ENCODE measurements at regions not wholly inside any gene's neighbourhood (a gene's known extent, or its start where the extent isn't known, plus 50 kb on each side); places are given as distances from the start of the nearest gene placed in this dataset.
A peak's percentile ranks its signal among the peaks of the same experiment; 100 is the strongest.
"Not testable (repeated sequence)": the region's sequence is repeated elsewhere in the genome, so short reads cannot be mapped to it uniquely, and the experiment has no call there.

DNA sequence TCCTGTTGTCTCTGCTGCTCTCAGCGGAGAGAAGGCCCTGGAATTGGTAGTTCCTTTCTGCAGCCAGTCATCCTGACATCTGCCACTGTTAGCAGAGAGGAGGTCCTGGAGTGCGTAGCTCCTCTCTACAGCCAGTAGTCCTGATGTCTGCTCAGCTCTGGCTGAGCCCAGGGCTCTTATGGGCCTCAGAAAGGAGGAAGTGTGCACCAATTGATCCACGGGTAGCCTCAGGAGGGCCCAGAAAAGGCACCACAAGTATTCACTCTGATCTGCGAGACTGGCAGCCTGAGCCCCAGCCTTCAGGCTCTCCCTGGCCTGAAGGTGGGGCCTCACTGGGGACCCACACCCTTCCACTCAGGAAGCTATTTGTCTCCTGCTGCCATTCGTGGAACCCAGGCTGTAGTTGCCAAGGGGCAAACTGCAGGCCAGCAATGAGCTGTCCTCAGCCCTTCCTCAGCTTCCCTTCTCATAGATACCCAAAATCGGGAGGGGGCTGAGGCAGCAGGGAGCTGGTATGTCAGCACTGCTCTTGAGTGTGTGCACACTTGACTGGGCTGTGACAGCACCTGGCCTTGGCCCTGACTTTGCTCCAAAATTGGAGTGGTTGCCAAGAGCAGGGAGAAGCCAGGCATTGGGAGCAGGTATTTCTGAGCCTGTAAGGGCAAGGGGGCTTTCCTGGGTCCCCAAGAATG is 1049.5 kb upstream of the ACO1 start:
- DNase-seq: no peak

DNA sequence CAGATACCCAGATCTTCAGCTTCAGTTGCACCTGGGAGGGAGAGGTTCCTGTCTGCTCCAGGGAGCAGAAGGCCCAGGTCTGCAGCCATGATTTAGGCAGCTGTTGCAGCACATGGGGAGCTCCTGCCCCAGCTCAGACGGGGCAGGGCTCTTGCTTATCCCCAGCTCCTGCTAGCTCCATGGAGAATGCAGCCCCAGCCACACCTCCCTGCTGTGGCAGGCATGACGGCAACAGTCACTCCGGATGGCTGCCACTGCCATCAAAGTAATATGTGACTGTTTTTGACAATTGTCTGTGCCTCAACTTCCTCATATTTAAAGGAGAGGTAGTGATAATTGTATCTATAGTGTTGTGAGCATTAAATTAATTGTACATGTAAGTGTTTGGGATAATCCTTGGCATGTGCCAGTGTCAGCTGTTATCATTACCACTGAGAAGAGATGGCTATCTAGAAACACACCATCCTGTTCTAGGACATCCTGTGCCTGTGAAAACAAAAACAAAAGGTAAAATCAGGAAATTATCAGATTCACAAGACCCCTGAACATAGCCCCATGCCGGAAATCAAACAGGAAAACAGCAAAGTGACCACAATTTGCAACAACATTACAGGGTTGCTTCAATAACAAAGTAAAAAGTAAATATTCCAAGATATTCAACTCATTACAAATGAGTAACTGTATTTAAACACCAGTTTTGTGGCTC is 1048.8 kb upstream of the ACO1 start:
- no peak for DNase-seq

DNA sequence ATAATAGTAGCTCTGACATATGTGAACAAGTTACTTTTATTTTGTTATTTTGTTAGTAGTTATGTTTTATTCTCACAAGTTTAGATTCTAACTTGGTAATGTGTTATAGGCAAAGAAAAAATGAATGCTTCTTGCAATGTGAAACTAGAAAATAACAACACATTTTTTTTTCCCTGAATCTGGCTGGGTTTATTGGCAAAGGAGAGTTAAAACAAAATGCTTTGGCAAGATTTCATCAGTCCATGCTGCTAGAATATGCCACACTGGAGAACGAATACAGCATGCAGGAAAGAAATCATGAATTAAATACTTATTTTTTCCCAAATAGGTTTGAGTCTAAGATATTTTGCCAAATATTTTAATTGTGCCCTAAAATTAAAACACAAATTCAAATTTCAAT is 1048.1 kb upstream of the ACO1 start:
- DNase-seq: no peak

DNA sequence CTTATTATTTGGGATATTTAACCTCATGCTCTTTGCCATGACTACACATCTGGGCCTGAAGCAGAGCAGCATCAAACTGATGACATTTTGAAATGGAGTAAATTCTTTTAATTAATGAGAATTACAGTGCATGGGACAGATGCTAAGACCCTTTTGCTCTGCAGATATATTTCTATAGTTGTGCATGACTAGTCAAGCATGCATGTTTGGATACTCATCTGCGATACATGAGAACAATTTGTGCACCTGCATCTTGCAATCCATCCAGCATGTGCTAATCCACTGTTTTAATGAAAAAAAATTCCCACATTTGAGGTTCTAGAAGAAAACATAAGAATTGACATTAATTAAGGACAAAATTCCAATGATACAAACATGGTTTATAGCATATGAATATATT is 1047.6 kb upstream of the ACO1 start:
- no peak for DNase-seq

DNA sequence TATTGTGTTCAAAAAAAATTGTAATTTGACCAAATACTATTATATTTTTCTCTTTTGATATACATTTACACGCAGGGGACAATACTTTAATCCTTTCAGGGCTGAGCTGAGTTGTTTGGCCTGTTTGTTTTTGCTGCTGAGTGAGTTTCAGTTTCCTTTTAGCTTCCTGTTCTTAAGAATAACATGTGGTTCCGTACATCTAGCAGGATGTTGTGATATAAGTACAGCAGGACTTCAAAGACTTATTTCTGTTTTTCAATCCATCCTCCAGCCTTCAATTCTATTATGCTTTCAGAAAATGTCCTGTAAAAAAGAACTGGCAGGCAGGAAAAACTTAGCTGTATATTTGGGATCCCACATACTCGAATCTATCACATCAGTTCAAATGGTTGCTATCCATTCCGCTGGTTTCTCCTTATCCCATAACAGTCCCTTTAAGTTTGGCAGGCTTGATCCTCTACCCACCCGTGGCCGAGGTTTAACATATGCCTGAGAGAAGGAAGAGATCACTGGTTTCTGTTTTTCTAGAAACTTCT is 1037.3 kb upstream of the ACO1 start:
- no peak for DNase-seq

DNA sequence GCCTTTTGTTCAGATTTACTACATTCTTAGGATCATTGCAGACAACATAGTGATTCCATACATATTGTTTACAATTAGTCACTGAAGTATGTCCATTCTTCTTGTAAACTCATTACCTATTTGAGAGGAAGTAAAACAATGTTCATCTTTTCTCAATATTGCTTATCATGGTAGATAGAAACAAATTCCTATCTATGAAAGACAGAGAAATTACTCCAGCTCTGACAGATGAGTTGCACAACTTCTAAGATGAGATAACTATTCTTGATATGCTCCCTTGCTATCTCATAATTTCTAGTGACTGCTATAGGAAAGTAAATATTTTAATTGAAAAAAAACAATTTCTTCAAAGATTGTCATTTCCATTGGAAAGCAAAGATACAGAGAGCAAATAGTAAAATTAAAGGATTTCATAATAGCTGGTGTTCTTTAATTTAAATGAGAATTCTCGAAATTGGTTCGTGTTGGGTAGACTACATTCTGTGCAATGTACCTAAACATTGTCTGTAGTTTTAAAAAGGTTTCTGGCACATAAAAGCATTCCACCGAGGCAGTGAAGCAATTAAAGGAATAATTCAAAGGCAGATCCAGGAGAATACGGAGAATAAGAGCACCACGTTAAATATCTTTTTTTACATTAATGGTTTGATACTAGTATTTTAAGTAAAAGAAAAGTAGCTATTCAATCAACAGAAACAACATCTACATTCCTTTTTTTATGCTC is 1029.1 kb upstream of the ACO1 start:
- no peak for DNase-seq

DNA sequence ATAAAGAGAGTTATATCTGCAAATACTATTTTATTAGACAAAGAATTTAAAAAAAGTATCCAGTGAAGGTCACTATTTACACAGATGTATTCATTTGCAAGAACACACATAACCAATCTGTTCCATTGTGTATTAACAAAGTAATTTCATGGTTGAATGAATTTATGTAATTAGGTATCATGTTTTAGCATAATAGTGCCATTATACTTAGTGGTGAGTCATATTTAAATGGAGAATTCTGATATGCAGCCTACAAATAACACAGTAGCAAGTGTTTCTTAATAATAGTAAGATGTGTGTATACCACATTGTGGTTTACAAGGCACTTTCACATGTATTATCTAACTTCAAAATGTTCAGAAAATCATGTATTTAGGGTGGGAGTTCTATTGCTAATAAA is 1028.5 kb upstream of the ACO1 start:
- DNase-seq: peak; percentile 82

DNA sequence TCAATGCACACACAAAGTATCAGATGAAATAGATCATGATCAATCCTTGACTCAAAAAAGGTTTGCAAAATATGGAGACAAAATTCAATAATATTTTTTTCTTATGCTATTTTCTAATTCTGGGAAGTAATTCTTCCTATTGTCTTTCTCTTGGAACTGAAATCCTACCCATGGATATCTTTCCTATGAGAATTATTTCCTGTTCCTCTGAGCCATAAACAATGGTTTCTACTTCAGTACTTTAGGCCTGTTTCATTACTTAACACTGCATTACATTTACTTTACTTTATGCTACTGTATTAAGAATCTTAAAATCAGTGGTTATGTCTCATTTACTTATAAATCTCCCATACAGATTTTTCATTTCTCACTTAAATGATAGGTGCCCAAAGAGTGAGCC is 1025.4 kb upstream of the ACO1 start:
- DNase-seq: no peak

DNA sequence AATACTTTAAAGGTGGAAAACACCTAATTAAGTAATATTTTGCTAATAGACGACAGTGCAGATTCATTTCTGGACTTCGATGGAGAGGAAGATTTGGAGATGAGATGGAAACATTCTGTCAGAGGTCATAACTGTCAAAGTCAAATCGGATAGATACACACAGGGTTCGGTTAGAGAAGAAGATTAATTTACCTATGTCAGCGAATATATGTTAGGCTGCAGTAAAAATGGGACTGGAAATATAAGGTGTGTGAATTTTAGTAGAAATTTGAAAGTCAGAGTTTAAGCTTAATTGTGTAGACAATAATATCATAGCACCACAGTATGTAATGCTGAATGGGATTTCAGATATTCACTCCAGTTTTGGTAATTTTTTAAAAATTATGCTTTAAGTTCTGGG is 1020.3 kb upstream of the ACO1 start:
- DNase-seq: no peak

DNA sequence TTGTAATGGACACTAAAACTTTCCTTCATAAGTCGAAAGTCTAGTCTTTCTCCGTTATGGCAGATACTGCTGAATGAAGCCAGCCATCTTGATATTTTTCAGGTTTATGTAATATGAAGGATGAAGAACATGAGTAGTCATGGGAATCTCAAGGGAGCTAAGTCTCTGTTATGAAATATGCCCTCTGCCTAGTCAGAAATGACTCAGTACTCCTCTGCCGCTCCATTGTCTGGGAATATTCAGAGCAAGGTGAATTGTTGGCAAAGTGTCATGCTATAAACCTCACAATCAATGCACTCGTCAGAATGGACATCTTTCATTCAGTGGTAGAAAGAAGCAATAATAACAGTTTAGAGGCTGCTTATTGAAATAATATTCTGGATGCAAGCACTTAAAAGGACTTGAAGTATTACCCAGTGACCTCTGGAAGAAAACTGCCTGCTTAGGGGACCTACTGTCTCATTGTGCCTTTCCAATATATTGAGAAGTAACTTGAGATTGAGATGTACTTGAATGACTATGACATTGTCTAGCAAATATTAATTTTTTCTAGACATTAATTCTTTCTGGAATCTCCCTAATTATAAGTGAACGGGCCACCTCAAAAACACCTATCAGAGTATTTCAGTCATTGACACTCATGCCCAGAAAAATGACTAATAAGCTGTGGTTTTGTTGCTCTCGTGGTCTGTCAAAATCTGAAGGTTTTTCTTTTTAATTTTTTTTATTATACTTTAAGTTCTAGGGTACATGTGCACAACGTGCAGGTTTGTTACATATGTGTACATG is 1011.5 kb upstream of the ACO1 start:
- no peak for DNase-seq

DNA sequence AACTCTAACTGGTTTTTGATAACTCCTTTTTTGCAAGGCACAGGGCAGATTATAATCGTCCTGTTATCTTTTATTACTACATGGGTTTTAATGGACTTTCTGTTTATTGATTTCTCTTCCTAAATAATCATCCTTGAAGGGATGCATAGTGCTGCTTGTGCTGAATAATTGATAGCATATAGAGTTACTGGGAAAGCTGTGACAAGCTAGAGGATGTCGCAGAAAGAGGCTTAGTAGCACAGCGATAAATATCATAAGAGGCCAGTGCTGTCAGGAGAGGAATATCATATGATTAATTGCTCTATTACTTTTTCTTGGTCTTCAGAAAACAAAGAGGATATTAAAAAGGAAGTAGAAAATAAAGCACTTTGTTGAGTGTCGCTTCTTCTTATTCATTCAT is 1007.1 kb upstream of the ACO1 start:
- no peak for DNase-seq

DNA sequence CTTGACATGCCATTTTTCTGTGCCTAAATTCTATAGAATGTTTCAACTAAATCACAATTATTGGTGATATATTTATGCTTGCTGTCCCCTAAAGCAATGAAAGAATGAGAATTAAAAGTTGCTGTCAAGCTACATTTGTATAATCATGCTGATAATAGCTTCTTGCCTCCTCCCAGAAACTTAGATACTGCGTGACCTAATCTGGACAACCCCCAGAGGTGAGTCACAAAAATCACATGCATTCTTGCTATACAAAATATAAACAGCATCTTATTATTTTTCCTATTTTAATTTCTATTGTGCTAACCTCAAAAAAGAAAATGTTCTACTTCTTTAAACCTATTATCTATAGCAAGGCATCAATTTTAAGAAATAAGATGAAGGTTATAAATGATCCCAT is 995.8 kb upstream of the ACO1 start:
- DNase-seq: no peak

DNA sequence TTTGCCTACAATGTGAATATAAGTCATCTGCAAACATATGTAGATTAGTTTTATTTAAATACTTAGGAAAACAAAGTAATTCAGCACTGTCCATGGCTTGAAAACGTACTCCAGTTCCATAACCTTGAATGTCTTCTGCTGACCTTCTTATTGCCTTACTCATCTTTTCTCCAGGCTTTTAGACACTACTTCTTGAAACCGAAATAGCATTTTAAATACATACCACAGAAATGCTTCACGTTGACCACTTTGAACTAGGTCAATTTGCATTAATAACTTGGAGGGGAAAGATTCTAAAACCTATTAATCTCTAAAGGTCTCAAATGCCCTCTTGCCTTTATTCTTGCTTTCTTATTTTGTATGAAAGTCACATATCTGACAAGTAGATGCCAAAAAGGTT is 995.4 kb upstream of the ACO1 start:
- DNase-seq: no peak

DNA sequence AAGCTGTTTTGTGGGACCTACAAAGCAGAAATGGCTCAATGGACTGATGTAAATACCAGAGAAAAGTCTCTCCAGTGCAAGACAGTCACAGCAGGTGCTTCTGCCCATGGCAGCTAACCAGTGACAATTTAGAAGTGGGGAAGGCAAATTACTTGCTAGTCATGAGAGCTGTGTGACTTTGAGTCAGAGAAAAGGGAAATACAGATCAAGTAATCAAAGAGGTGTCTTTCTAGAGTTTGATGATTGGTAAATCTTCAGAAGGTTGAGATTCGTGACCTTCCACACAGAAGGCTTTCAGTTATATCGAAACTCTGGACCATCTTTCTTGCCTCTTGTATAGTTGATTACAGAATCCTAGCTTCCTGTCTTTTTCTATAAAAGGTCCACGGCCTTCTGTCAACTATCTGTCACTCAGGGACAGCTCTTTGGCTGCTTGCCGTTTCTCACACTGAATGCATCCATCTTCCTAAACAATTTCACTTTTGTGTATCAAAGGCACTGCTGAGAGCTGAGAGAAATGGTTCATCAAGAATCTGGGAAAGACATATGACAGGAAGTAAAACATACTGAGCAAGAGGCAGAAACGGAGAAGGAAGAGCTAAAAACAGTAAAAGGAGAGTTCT is 993.9 kb upstream of the ACO1 start:
- peak; percentile 29 for DNase-seq

DNA sequence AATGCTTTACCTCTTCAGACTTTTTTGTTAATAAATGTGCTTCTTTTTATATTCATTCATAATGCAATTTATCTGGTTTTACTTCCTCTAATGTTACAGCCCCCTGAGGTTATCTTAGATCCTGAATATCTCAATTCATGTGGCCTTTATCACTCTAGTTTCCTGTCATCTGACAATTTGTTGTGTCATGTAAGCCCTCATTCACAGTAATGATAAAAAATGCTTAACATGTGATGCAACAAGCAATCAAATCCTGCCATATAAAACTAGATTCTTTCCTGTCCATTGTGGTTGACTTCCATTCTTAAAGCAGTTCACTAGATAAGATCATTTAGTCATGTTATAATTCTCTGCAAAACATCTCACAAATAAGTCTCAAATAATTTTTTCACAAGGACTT is 991.2 kb upstream of the ACO1 start:
- no peak for DNase-seq

DNA sequence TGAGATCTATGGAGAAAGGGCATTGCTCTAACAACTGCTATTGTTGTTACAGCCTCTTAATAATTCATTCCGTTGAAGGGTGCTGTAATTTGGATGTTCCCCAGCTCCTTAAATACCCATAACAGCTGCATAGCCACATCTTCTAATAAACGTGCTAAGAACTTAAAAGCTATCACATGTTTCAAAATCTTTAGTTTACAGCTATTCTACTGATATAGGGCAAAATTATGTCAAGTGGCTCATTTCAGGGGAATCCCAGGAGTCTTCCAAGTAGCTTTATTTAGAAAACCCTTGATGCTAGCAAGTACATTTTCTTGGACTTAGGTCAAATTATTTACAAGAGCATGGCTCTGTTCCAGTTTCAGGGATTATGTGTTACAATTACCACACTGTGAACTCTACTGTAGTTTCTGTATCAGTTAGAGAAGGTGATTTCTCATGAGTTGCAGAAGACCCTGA is 990.4 kb upstream of the ACO1 start:
- DNase-seq: peak; percentile 31

DNA sequence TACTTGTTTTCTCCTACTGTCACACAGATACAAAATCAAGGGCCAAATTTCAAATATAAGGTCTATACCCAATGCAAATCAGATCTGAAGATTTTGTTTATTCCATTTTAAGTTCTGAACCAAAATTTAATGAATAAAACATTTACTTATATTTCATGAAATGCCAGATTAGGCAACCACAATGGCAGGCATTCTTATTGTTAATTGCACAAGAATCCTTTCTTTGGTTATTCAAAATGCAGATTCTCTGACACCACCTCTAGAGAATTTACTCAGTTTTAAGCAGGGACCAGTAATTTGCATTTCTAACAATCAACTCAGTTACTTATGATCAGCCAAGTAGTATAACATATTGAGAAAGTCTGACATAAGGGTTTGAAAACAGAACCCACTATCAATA is 972.4 kb upstream of the ACO1 start:
- no peak for DNase-seq

DNA sequence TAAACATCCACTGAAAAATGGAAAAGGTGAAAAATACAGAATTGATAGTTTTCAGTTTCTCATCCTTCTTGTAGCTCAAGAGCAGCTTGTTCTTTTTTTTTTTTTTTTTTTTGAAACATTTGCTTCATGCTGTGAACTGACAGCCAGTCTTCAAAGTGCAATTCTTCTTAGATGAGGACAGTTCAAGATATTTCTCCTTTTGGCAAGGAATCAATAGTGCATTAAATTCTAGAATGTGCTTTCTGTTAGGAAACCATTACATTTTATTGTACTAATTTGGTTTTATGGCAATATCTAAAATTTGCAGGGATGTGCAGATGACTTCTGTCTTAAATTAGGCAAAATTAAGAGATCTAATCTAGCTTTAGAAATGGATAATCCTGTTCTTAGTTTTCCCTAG is 969.3 kb upstream of the ACO1 start:
- DNase-seq: no peak

DNA sequence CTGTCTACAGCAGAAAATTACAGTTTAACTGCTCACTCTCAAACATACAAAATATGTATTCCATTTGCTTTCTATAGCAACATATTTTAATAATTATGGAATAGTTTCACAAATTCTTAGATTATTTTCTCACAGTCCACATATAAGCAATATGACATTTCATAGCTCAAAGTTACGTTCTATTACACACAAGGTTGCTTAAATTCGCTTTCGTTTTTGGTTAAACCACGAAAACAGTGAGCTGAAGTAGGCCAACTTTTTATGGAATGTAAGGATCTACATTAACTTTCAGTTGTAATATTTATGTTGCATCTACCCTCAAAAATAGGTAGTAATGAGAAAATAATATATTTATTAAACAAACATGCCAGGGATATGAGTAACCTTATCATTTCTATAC is 966.0 kb upstream of the ACO1 start:
- no peak for DNase-seq

DNA sequence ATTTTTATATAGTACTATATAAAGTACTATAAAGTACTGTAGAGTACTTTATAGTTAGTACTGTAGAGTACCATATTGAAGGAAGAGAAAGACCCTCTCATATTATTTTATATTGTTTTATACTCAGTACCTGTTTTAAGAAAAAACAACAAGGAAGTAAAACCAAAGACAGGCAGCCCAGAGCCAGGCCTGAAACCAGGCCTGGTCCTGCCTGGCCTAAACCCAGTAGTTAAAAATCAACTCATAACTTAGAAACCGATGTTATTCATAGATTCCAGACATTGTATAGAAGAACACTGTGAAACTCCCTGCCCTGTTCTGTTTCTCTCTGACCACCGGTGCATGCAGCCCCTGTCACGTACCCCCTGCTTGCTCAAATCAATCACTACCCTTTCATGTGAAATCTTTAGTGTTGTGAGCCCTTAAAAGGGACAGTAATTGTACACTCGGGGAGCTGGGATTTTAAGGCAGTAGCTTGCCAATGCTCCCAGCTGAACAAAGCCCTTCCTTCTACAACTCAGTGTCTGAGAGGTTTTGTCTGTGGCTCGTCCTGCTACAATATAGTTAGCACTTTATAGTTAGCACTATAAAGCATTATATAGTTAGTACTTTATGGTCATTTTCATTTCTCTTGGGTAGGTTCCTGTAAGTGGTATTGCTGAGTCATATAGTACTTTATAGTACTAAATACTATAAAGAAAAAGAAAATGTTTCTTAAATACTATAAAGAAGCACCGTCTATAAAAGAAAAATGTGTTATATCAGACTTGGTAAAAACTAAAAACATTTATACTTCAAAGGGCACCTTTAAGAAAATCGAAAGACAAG is 940.6 kb upstream of the ACO1 start:
- DNase-seq: not testable (repeated sequence)

DNA sequence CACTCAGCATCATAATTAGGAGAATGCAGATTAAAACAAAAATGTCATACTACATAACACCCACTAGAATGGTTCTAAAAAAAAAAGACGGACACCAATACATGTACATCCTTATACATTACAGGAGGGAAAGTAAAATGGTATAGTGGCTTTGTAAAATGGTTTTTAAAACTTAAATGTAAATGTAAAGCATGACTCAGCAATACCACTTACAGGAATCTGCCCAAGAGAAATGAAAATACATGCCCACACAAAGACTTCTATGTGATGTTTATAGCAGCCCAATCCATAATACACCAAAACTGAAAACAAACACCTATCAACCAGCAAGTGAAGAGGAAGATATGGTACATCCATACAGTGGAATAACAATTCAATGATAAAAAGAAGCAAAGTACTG is 939.1 kb upstream of the ACO1 start:
- DNase-seq: no peak

DNA sequence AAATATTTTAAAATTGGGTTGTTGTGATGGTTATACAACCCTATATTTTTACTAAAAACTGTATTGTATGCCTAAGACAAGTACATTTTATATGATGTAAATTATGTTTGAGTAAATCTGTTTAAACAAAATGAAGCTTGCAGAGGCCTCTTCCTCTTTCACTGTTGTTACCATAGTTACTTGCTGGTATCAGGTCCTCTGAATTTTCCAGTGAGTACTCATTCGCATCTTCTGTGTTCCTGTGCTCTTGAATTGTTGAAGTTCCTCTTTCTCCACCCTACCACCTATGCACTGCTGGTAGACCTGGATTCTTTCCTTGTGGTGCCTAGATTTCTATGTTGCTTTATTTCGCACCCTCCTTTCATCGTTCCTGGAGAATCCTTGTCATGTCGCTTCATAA is 938.5 kb upstream of the ACO1 start:
- no peak for DNase-seq

Data from COR-L47 (cell line).